PC-9 (cell line): ENCODE measurements at regions not wholly inside any gene's neighbourhood (a gene's known extent, or its start where the extent isn't known, plus 50 kb on each side); places are given as distances from the start of the nearest gene placed in this dataset.

Experiments
- EZH2 ChIP-seq: fragments of 200-600 bp; sonication (generic); IDR thresholded peaks from 2 replicates; pipeline ENCODE4 v1.8.0; 2017; ENCODE audit warnings: antibody characterized with exemption, low read depth
- TF ChIP-seq, protein P1 (sequence below): fragments of 200-600 bp; sonication (generic); conservative IDR thresholded peaks from 2 replicates; pipeline ENCODE4 v1.6.1; 2017; ENCODE audit warnings: mixed run types, antibody characterized with exemption, mild to moderate bottlenecking, moderate library complexity

DNA sequence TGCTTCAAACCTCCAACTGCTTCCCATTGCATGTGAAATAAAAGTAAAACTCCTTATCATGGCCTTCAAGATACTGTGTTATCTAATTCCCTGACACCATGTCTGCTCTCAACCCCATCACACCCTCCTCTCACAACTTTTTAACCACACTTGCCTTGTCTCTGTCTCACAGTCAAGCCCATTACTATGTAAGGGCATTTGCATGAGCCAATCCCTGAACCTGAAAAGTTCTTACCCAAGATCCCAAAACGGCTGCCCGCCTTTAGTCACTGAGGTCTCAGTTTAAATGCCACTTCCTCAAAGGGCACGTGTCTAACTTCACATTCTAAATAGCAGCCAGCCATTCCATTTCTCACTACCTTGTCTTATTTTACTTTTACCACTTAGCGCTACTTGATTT, 83.1 kb downstream of the SST start:
- TF ChIP-seq, protein P1, sequence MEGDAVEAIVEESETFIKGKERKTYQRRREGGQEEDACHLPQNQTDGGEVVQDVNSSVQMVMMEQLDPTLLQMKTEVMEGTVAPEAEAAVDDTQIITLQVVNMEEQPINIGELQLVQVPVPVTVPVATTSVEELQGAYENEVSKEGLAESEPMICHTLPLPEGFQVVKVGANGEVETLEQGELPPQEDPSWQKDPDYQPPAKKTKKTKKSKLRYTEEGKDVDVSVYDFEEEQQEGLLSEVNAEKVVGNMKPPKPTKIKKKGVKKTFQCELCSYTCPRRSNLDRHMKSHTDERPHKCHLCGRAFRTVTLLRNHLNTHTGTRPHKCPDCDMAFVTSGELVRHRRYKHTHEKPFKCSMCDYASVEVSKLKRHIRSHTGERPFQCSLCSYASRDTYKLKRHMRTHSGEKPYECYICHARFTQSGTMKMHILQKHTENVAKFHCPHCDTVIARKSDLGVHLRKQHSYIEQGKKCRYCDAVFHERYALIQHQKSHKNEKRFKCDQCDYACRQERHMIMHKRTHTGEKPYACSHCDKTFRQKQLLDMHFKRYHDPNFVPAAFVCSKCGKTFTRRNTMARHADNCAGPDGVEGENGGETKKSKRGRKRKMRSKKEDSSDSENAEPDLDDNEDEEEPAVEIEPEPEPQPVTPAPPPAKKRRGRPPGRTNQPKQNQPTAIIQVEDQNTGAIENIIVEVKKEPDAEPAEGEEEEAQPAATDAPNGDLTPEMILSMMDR, result no peak
- TF ChIP-seq EZH2, result no peak
